ENCODE measurements at regions not wholly inside any gene's neighbourhood (a gene's known extent, or its start where the extent isn't known, plus 50 kb on each side); places are given as distances from the start of the nearest gene placed in this dataset.

GRCh38 chr4:52263607-52264006 lies 212.5 kb downstream of the SPATA18 start:
- intact Hi-C loops (cut with DNase I) = no loop called here
- DNase-seq = no peak

- intact Hi-C loops (cut with DNase I) = no loop called here
- DNase-seq = no peak
Observed at GRCh38 chr4:52265781-52266525, 214.8 kb downstream of the SPATA18 start.

GRCh38 chr4:52266537-52267137 lies 215.5 kb downstream of the SPATA18 start:
- intact Hi-C loops (cut with DNase I) = no loop called here
- no peak for DNase-seq

GRCh38 chr4:52269761-52270160 lies 218.7 kb downstream of the SPATA18 start:
- no peak for DNase-seq
- intact Hi-C loops (cut with DNase I) = no loop called here

- DNase-seq = no peak
- intact Hi-C loops (cut with DNase I) = no loop called here
Observed at GRCh38 chr4:52273885-52274284, 222.8 kb downstream of the SPATA18 start.

GRCh38 chr4:52288212-52288855 lies 237.2 kb downstream of the SPATA18 start:
- no peak for DNase-seq

GRCh38 chr4:52290466-52290865 lies 239.4 kb downstream of the SPATA18 start:
- intact Hi-C loops (cut with DNase I) = no loop called here
- DNase-seq = peak in 4 of 42 donors; percentile 9 to 31 (median 22)

More at GRCh38 chr4:52288212-52288855, 237.2 kb downstream of the SPATA18 start:
- intact Hi-C loops (cut with DNase I) = no loop called here

GRCh38 chr4:52292245-52292644 lies 241.1 kb downstream of the SPATA18 start:
- intact Hi-C loops (cut with DNase I) = no loop called here
- no peak for DNase-seq

GRCh38 chr4:52296341-52296740 lies 245.2 kb downstream of the SPATA18 start:
- intact Hi-C loops (cut with DNase I) = no loop called here
- no peak for DNase-seq

- intact Hi-C loops (cut with DNase I) = no loop called here
Observed at GRCh38 chr4:52298444-52298843, 247.3 kb downstream of the SPATA18 start.

GRCh38 chr4:52299120-52299519 lies 248.0 kb downstream of the SPATA18 start:
- no peak for DNase-seq

More at GRCh38 chr4:52298444-52298843, 247.3 kb downstream of the SPATA18 start:
- DNase-seq = no peak

GRCh38 chr4:52311464-52312125 lies 260.5 kb downstream of the SPATA18 start:
- no peak for DNase-seq
- intact Hi-C loops (cut with DNase I) = no loop called here

More at GRCh38 chr4:52299120-52299519, 248.0 kb downstream of the SPATA18 start:
- intact Hi-C loops (cut with DNase I) = no loop called here

- DNase-seq = no peak
- intact Hi-C loops (cut with DNase I) = no loop called here
Observed at GRCh38 chr4:52312722-52313121, 261.6 kb downstream of the SPATA18 start.

- intact Hi-C loops (cut with DNase I) = no loop called here
Observed at GRCh38 chr4:52317361-52317879, 266.3 kb downstream of the SPATA18 start.

GRCh38 chr4:52317981-52318380 lies 266.9 kb downstream of the SPATA18 start:
- intact Hi-C loops (cut with DNase I) = no loop called here
- DNase-seq = no peak

More at GRCh38 chr4:52317361-52317879, 266.3 kb downstream of the SPATA18 start:
- no peak for DNase-seq

GRCh38 chr4:52329894-52330293 lies 278.8 kb downstream of the SPATA18 start:
- intact Hi-C loops (cut with DNase I) = no loop called here
- DNase-seq = no peak

- DNase-seq = no peak
- intact Hi-C loops (cut with DNase I) = no loop called here
Observed at GRCh38 chr4:52343595-52343994, 292.5 kb downstream of the SPATA18 start.

- DNase-seq = no peak
- intact Hi-C loops (cut with DNase I) = no loop called here
Observed at GRCh38 chr4:52350926-52351325, 299.8 kb downstream of the SPATA18 start.

- no peak for DNase-seq
- intact Hi-C loops (cut with DNase I) = no loop called here
Observed at GRCh38 chr4:52358366-52358765, 300.7 kb downstream of the USP46 start.

All from head of caudate nucleus (tissue), 42 donors.